SK-N-SH treated with all-trans-retinoic acid at 6 μM for 48 hours (cell line): ENCODE measurements at regions not wholly inside any gene's neighbourhood (a gene's known extent, or its start where the extent isn't known, plus 50 kb on each side); places are given as distances from the start of the nearest gene placed in this dataset.

Experiments used
- ARNTL ChIP-seq: fragments of 450-650 bp; formaldehyde crosslinking; IDR thresholded peaks from 2 replicates; pipeline ENCODE4 v1.5.0; 2020; ENCODE audit warnings: low read depth, mild to moderate bottlenecking, moderate library complexity, borderline replicate concordance
- CSDC2 ChIP-seq: fragments of 250-450 bp; sonication (Bioruptor Pico); IDR thresholded peaks from 2 replicates; pipeline ENCODE4 v1.5.0; 2020; ENCODE audit warnings: mild to moderate bottlenecking, moderate library complexity
- GLIS3 ChIP-seq: fragments of 250-450 bp; sonication (Bioruptor Pico); IDR thresholded peaks from 2 replicates; pipeline ENCODE4 v1.5.0; 2020; ENCODE audit warnings: mild to moderate bottlenecking, moderate library complexity
- OSR1 ChIP-seq: fragments of 250-450 bp; sonication (Bioruptor Pico); IDR thresholded peaks from 2 replicates; pipeline ENCODE4 v1.8.0; 2022; ENCODE audit warnings: moderate library complexity, mild to moderate bottlenecking, inconsistent platforms
- RARB ChIP-seq: fragments of 250-450 bp; sonication (Bioruptor Pico); IDR thresholded peaks from 2 replicates; pipeline ENCODE4 v1.8.0; 2021; ENCODE audit warnings: mild to moderate bottlenecking, moderate library complexity
- SNAI2 ChIP-seq: fragments of 250-450 bp; sonication (Bioruptor Pico); IDR thresholded peaks from 2 replicates; pipeline ENCODE4 v1.5.0; 2020; ENCODE audit warnings: mild to moderate bottlenecking, moderate library complexity
- TOX ChIP-seq: fragments of 250-450 bp; sonication (Bioruptor Pico); IDR thresholded peaks from 2 replicates; pipeline ENCODE4 v1.8.0; 2021; ENCODE audit warnings: mild to moderate bottlenecking, moderate library complexity, borderline replicate concordance
- ZC3H10 ChIP-seq: fragments of 250-450 bp; sonication (Bioruptor Pico); IDR thresholded peaks from 2 replicates; pipeline ENCODE4 v1.5.1; 2021; ENCODE audit warnings: mild to moderate bottlenecking, moderate library complexity
- ZNF565 ChIP-seq: fragments of 450-650 bp; formaldehyde crosslinking; conservative IDR thresholded peaks from 2 replicates; pipeline ENCODE4 v1.5.0; 2020; ENCODE audit warnings: low read depth, mild to moderate bottlenecking, moderate library complexity
- TF ChIP-seq, protein P1 (sequence below): fragments of 250-450 bp; sonication (Bioruptor Pico); IDR thresholded peaks from 2 replicates; pipeline ENCODE4 v1.8.0; 2020; ENCODE audit warnings: mild to moderate bottlenecking, moderate library complexity, borderline replicate concordance
- TF ChIP-seq, protein P2 (sequence below): fragments of 250-450 bp; sonication (Bioruptor Pico); IDR thresholded peaks from 2 replicates; pipeline ENCODE4 v1.5.0; 2020; ENCODE audit warnings: mild to moderate bottlenecking, moderate library complexity

DNA sequence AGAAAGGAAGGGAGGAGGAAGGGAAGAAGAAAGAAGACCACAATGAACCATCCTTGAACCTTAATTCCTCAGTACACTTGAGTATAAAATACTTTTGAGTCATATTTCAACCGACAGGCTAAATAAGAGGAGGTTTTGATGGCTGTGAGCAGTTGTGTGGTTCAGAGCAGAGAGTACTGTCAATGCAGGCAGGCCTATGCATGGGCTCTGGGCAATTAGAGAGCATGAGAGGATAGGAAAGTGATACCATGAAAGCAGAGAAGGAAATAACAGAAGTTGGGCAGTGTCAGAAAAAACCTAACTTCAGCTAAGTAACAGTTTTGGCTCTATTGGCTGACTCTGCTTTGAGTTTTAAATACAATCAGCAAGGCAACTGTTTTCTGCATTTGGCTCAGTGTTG is 123.6 kb upstream of the STK17B start:
- TF ChIP-seq TOX (no peak), GLIS3 (no peak), CSDC2 (no peak), SNAI2 (CRISPR knock-in tag) (no peak), RARB (CRISPR knock-in tag) (no peak), ARNTL (CRISPR knock-in tag) (no peak), OSR1 (CRISPR knock-in tag) (no peak), ZNF565 (CRISPR knock-in tag) (no peak), ZC3H10 (CRISPR knock-in tag) (no peak)
- TF ChIP-seq, protein P1, sequence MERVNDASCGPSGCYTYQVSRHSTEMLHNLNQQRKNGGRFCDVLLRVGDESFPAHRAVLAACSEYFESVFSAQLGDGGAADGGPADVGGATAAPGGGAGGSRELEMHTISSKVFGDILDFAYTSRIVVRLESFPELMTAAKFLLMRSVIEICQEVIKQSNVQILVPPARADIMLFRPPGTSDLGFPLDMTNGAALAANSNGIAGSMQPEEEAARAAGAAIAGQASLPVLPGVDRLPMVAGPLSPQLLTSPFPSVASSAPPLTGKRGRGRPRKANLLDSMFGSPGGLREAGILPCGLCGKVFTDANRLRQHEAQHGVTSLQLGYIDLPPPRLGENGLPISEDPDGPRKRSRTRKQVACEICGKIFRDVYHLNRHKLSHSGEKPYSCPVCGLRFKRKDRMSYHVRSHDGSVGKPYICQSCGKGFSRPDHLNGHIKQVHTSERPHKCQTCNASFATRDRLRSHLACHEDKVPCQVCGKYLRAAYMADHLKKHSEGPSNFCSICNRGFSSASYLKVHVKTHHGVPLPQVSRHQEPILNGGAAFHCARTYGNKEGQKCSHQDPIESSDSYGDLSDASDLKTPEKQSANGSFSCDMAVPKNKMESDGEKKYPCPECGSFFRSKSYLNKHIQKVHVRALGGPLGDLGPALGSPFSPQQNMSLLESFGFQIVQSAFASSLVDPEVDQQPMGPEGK = no peak
- TF ChIP-seq, protein P2, sequence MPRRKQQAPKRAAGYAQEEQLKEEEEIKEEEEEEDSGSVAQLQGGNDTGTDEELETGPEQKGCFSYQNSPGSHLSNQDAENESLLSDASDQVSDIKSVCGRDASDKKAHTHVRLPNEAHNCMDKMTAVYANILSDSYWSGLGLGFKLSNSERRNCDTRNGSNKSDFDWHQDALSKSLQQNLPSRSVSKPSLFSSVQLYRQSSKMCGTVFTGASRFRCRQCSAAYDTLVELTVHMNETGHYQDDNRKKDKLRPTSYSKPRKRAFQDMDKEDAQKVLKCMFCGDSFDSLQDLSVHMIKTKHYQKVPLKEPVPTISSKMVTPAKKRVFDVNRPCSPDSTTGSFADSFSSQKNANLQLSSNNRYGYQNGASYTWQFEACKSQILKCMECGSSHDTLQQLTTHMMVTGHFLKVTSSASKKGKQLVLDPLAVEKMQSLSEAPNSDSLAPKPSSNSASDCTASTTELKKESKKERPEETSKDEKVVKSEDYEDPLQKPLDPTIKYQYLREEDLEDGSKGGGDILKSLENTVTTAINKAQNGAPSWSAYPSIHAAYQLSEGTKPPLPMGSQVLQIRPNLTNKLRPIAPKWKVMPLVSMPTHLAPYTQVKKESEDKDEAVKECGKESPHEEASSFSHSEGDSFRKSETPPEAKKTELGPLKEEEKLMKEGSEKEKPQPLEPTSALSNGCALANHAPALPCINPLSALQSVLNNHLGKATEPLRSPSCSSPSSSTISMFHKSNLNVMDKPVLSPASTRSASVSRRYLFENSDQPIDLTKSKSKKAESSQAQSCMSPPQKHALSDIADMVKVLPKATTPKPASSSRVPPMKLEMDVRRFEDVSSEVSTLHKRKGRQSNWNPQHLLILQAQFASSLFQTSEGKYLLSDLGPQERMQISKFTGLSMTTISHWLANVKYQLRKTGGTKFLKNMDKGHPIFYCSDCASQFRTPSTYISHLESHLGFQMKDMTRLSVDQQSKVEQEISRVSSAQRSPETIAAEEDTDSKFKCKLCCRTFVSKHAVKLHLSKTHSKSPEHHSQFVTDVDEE (CRISPR knock-in tag) = no peak
